ENCODE measurements at regions not wholly inside any gene's neighbourhood (a gene's known extent, or its start where the extent isn't known, plus 50 kb on each side); places are given as distances from the start of the nearest gene placed in this dataset.

DNA sequence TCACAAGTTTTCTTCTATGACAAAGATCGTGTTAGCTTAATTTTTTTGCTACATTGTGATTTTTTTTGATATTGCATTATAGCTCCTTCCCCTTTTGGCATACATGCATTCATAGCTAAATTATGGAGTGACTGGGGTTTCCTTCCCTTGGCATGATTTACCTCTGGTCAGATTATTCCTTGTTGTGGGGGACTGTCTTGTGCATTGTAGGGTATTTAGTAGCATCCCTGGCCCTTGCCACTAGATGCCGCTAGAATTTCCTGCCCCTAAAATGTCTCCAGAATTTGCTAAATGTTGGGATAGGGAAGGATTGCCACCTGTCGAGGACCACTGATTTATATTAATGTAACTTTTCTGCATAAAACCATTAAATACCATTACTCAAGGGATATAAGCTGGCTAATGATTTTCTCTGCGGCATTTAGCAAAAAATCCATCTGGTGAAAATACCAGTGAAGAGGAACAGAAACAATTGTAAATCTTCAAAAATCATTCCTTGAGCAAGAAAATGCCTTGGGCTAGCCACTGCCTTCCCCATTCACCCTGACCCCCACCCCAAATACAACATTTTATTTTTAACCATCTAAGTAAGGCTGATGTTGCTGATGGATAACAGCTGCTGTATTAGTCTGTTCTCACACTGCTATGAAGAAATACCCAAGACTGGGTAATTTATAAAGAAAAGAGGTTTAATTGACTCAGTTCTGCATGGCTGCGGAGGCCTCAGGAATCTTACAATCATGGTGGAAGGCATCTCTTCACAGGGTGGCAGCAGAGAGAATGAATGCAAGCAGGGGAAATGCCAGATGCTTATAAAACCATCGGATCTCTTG lies 195.2 kb downstream of the MAP2K6 start:
- DNase-seq (ENCODE audit: low spot score) = no peak
- TF ChIP-seq CTCF (IDR thresholded peaks at IDR 0.05) = no peak
- no peak overlapping the region for H3K4me3 ChIP-seq
- no peak for ATAC-seq (ENCODE audit: insufficient number of reproducible peaks, low FRiP score, low read depth)
- H3K36me3 ChIP-seq = no peaks in the 10 kb centered on the region
- H3K27ac ChIP-seq = peak overlapping the region; percentile 47 to 53
- H3K9me3 ChIP-seq = no peaks in the 10 kb centered on the region
- peaks cover 21 to 36% of the 10 kb centered on the region in 2 donors for H3K4me1 ChIP-seq (ENCODE audit: control insufficient read depth in 1 of 2, low read depth in 2 of 2)
- no peaks in the 10 kb centered on the region for H3K27me3 ChIP-seq (replicated peaks; ENCODE audit: insufficient read depth)

GRCh38 chr17:69620363-69620762 lies 205.9 kb downstream of the MAP2K6 start:
- no peak overlapping the region for H3K4me3 ChIP-seq
- no peaks in the 10 kb centered on the region for H3K36me3 ChIP-seq
- TF ChIP-seq CTCF (IDR thresholded peaks at IDR 0.05) = no peak
- no peaks in the 10 kb centered on the region for H3K27me3 ChIP-seq (replicated peaks; ENCODE audit: insufficient read depth)
- no peaks in the 10 kb centered on the region for H3K4me1 ChIP-seq (ENCODE audit: control insufficient read depth in 1 of 2, low read depth in 2 of 2)
- H3K9me3 ChIP-seq = no peaks in the 10 kb centered on the region
- ATAC-seq (ENCODE audit: insufficient number of reproducible peaks, low FRiP score, low read depth) (no peak), DNase-seq (ENCODE audit: low spot score) (no peak)
- H3K27ac ChIP-seq = no peak overlapping the region

DNA sequence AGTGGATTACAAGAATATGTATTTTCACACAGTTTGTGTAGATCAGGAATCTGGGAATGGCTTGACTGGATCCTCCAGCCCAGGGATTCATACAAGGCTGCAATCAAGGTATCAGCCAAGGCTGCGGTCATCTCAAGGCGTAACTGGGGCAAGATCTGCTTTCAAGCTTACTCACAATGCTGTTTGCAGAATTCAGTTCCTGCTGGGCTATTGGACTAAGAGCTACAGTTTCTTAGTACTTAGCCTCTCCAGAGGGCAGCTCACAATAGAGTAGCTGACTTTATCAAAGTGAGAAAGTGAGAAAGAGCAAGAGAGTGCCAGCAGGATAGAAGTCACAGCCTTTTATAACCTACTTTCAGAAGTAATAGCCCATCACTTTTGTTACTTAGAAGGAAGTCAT lies 211.0 kb downstream of the MAP2K6 start:
- Histone ChIP-seq H3K4me3 (no peak overlapping the region), H3K27ac (no peak overlapping the region), H3K9me3 (no peaks in the 10 kb centered on the region), H3K4me1 (ENCODE audit: control insufficient read depth in 1 of 2, low read depth in 2 of 2) (no peaks in the 10 kb centered on the region), H3K27me3 (replicated peaks; ENCODE audit: insufficient read depth) (no peaks in the 10 kb centered on the region), H3K36me3 (no peaks in the 10 kb centered on the region)
- no peak for DNase-seq (ENCODE audit: low spot score)
- no peak for ATAC-seq (ENCODE audit: insufficient number of reproducible peaks, low FRiP score, low read depth)
- no peak for TF ChIP-seq CTCF (IDR thresholded peaks at IDR 0.05)

GRCh38 chr17:69630056-69630635 lies 215.6 kb downstream of the MAP2K6 start:
- Histone ChIP-seq H3K4me1 (ENCODE audit: control insufficient read depth in 1 of 2, low read depth in 2 of 2) (no peaks in the 10 kb centered on the region), H3K4me3 (no peak overlapping the region), H3K27me3 (replicated peaks; ENCODE audit: insufficient read depth) (no peaks in the 10 kb centered on the region), H3K36me3 (no peaks in the 10 kb centered on the region), H3K27ac (no peak overlapping the region), H3K9me3 (no peaks in the 10 kb centered on the region)
- no peak for TF ChIP-seq CTCF (IDR thresholded peaks at IDR 0.05)
- ATAC-seq (ENCODE audit: insufficient number of reproducible peaks, low FRiP score, low read depth) = no peak
- no peak for DNase-seq (ENCODE audit: low spot score)

DNA sequence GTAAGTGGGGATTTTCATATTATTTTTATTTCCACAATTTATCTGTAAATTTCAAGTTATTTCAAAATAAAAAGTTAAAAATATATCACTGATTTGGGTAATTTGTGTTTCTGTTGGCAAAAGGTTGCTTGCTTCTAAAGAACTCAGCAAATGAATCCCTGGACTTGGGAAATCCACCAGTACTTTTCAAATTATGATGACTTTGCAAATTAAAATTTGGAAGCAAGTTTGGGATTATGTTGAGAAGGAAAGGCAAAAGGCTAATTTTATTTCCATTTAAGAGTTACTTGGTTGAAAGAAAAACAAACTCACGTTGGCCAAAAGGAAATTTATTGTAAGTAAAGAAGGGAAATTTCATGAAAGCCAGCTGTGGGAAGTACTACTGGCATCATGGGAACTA lies 220.3 kb downstream of the MAP2K6 start:
- no peak for ATAC-seq (ENCODE audit: insufficient number of reproducible peaks, low FRiP score, low read depth)
- Histone ChIP-seq H3K4me1 (ENCODE audit: control insufficient read depth in 1 of 2, low read depth in 2 of 2) (no peaks in the 10 kb centered on the region), H3K36me3 (no peaks in the 10 kb centered on the region), H3K9me3 (no peaks in the 10 kb centered on the region), H3K27me3 (replicated peaks; ENCODE audit: insufficient read depth) (no peaks in the 10 kb centered on the region), H3K4me3 (no peak overlapping the region), H3K27ac (no peak overlapping the region)
- TF ChIP-seq CTCF (IDR thresholded peaks at IDR 0.05) = no peak
- no peak for DNase-seq (ENCODE audit: low spot score)

All from thoracic aorta (tissue), 2 donors.